ENCODE measurements at regions not wholly inside any gene's neighbourhood (a gene's known extent, or its start where the extent isn't known, plus 50 kb on each side); places are given as distances from the start of the nearest gene placed in this dataset.

DNA sequence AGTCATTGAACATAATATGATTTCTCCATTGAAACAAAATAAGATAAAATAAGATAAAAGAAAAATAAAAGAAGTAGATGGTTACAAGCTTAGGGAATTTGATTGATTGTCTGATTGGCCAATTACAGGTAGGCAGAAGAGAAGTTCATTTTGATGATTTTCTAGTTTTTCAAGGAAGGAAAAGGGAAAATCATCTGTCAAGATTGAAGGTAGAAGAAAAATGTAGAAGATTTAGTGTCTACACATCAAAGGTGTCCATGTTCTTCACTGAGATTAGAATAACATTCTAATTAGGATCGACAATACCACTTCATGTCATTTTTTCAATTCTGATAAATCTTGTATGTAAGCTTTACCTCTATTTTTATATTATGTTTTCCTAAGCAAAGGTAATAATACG lies 489.1 kb downstream of the PCDH18 start:
- TF ChIP-seq ZC3H10 (CRISPR knock-in tag; IDR thresholded peaks at IDR 0.05) = no peak
- no peak for TF ChIP-seq ZNF8 (CRISPR knock-in tag; IDR thresholded peaks at IDR 0.05)

All from SK-N-SH treated with all-trans-retinoic acid at 6 μM for 48 hours (cell line).